HG02759 (cell line): ENCODE measurements at regions not wholly inside any gene's neighbourhood (a gene's known extent, or its start where the extent isn't known, plus 50 kb on each side); places are given as distances from the start of the nearest gene placed in this dataset.
"Not testable (repeated sequence)": the region's sequence is repeated elsewhere in the genome, so short reads cannot be mapped to it uniquely, and the experiment has no call there.

Experiments used
- ATAC-seq: cut with Tn5 transposase; IDR thresholded peaks from one replicate; pipeline ENCODE4 v1.9.1; 2021; ENCODE audit warnings: mild to moderate bottlenecking, moderate library complexity; ENCODE audit not compliant: unreplicated experiment

GRCh38 chr15:95698951-95699350 is 631.5 kb upstream of the NR2F2 start:
- ATAC-seq = no peak

- no peak for ATAC-seq
Observed at GRCh38 chr15:95699578-95699977, 630.9 kb upstream of the NR2F2 start.

GRCh38 chr15:95700692-95701091 is 629.8 kb upstream of the NR2F2 start:
- not testable (repeated sequence) for ATAC-seq

GRCh38 chr15:95701410-95701809 is 629.1 kb upstream of the NR2F2 start:
- ATAC-seq = no peak

- ATAC-seq = no peak
Observed at GRCh38 chr15:95709959-95710695, 620.4 kb upstream of the NR2F2 start.

- ATAC-seq = no peak
Observed at GRCh38 chr15:95712785-95713184, 617.7 kb upstream of the NR2F2 start.

GRCh38 chr15:95713324-95713723 is 617.2 kb upstream of the NR2F2 start:
- ATAC-seq = no peak

- no peak for ATAC-seq
Observed at GRCh38 chr15:95715116-95715903, 615.2 kb upstream of the NR2F2 start.

- ATAC-seq = no peak
Observed at GRCh38 chr15:95715906-95716656, 614.4 kb upstream of the NR2F2 start.

GRCh38 chr15:95716708-95717107 is 613.8 kb upstream of the NR2F2 start:
- no peak for ATAC-seq

GRCh38 chr15:95718441-95718840 is 612.1 kb upstream of the NR2F2 start:
- no peak for ATAC-seq

- no peak for ATAC-seq
Observed at GRCh38 chr15:95724908-95725633, 605.4 kb upstream of the NR2F2 start.

GRCh38 chr15:95726891-95727290 is 603.6 kb upstream of the NR2F2 start:
- ATAC-seq = no peak

GRCh38 chr15:95733931-95734330 is 596.6 kb upstream of the NR2F2 start:
- ATAC-seq = no peak

- ATAC-seq = no peak
Observed at GRCh38 chr15:95734422-95735316, 595.8 kb upstream of the NR2F2 start.

- no peak for ATAC-seq
Observed at GRCh38 chr15:95737060-95737459, 593.4 kb upstream of the NR2F2 start.

GRCh38 chr15:95739131-95739530 is 591.4 kb upstream of the NR2F2 start:
- ATAC-seq = no peak

GRCh38 chr15:95741830-95742229 is 588.7 kb upstream of the NR2F2 start:
- no peak for ATAC-seq

- no peak for ATAC-seq
Observed at GRCh38 chr15:95742256-95742655, 588.2 kb upstream of the NR2F2 start.

- ATAC-seq = no peak
Observed at GRCh38 chr15:95742836-95743235, 587.7 kb upstream of the NR2F2 start.
